ENCODE measurements at regions not wholly inside any gene's neighbourhood (a gene's known extent, or its start where the extent isn't known, plus 50 kb on each side); places are given as distances from the start of the nearest gene placed in this dataset.

GRCh38 chr1:81226603-81226928 lies 574.2 kb upstream of the ADGRL2 start:
- no peak for ATAC-seq
- DNase-seq (ENCODE audit: low spot score) = no peak
- intact Hi-C loops (cut with DNase I) = no loop called here

- DNase-seq (ENCODE audit: low spot score) = no peak
- no peak for ATAC-seq
- intact Hi-C loops (cut with DNase I) = no loop called here
These were observed 574.7 kb upstream of the ADGRL2 start for GRCh38 chr1:81225789-81226602.

GRCh38 chr1:81224222-81224621 lies 576.5 kb upstream of the ADGRL2 start:
- intact Hi-C loops (cut with DNase I) = no loop called here
- no peak for ATAC-seq
- no peak for DNase-seq (ENCODE audit: low spot score)

- intact Hi-C loops (cut with DNase I) = no loop called here
- ATAC-seq (no peak), DNase-seq (ENCODE audit: low spot score) (no peak)
These were observed 579.2 kb upstream of the ADGRL2 start for GRCh38 chr1:81221564-81221963.

- ATAC-seq (no peak), DNase-seq (ENCODE audit: low spot score) (no peak)
- intact Hi-C loops (cut with DNase I) = no loop called here
These were observed 580.1 kb upstream of the ADGRL2 start for GRCh38 chr1:81220614-81221071.

GRCh38 chr1:81217058-81217457 lies 583.7 kb upstream of the ADGRL2 start:
- no peak for DNase-seq (ENCODE audit: low spot score)
- ATAC-seq = no peak
- intact Hi-C loops (cut with DNase I) = no loop called here

GRCh38 chr1:81213279-81213678 lies 587.5 kb upstream of the ADGRL2 start:
- DNase-seq (ENCODE audit: low spot score) (no peak), ATAC-seq (no peak)
- intact Hi-C loops (cut with DNase I) = no loop called here

- DNase-seq (ENCODE audit: low spot score) (no peak), ATAC-seq (no peak)
- intact Hi-C loops (cut with DNase I) = no loop called here
These were observed 591.3 kb upstream of the ADGRL2 start for GRCh38 chr1:81209461-81209860.

GRCh38 chr1:81208441-81208840 lies 592.3 kb upstream of the ADGRL2 start:
- ATAC-seq = no peak
- no peak for DNase-seq (ENCODE audit: low spot score)
- intact Hi-C loops (cut with DNase I) = no loop called here

GRCh38 chr1:81205956-81206355 lies 594.8 kb upstream of the ADGRL2 start:
- no peak for DNase-seq (ENCODE audit: low spot score)
- no peak for ATAC-seq
- intact Hi-C loops (cut with DNase I) = no loop called here

GRCh38 chr1:81201779-81202178 lies 599.0 kb upstream of the ADGRL2 start:
- ATAC-seq = no peak

GRCh38 chr1:81197591-81197990 lies 603.1 kb upstream of the ADGRL2 start:
- DNase-seq (ENCODE audit: low spot score) = no peak
- no peak for ATAC-seq
- intact Hi-C loops (cut with DNase I) = no loop called here

More at GRCh38 chr1:81201779-81202178, 599.0 kb upstream of the ADGRL2 start:
- no peak for DNase-seq (ENCODE audit: low spot score)
- intact Hi-C loops (cut with DNase I) = no loop called here

- DNase-seq (ENCODE audit: low spot score) = no peak
- no peak for ATAC-seq
- intact Hi-C loops (cut with DNase I) = no loop called here
These were observed 607.8 kb upstream of the ADGRL2 start for GRCh38 chr1:81192647-81193642.

GRCh38 chr1:81190003-81190402 lies 610.7 kb upstream of the ADGRL2 start:
- no peak for DNase-seq (ENCODE audit: low spot score)
- ATAC-seq = no peak
- intact Hi-C loops (cut with DNase I) = no loop called here

- intact Hi-C loops (cut with DNase I) = no loop called here
These were observed 613.1 kb upstream of the ADGRL2 start for GRCh38 chr1:81187635-81188034.

GRCh38 chr1:81186261-81186660 lies 614.5 kb upstream of the ADGRL2 start:
- intact Hi-C loops (cut with DNase I) = no loop called here
- peak; percentile 55 for ATAC-seq

More at GRCh38 chr1:81187635-81188034, 613.1 kb upstream of the ADGRL2 start:
- DNase-seq (ENCODE audit: low spot score) = no peak
- ATAC-seq = no peak

GRCh38 chr1:81183553-81183952 lies 617.2 kb upstream of the ADGRL2 start:
- intact Hi-C loops (cut with DNase I) = no loop called here
- ATAC-seq = no peak
- DNase-seq (ENCODE audit: low spot score) = no peak

More at GRCh38 chr1:81186261-81186660, 614.5 kb upstream of the ADGRL2 start:
- DNase-seq (ENCODE audit: low spot score) = no peak

GRCh38 chr1:81183051-81183450 lies 617.7 kb upstream of the ADGRL2 start:
- intact Hi-C loops (cut with DNase I) = no loop called here
- no peak for DNase-seq (ENCODE audit: low spot score)
- ATAC-seq = no peak

GRCh38 chr1:81179242-81179641 lies 621.5 kb upstream of the ADGRL2 start:
- ATAC-seq (no peak), DNase-seq (ENCODE audit: low spot score) (no peak)
- intact Hi-C loops (cut with DNase I) = no loop called here
